Gastrocnemius medialis (tissue), 4 donors: ENCODE measurements at regions not wholly inside any gene's neighbourhood (a gene's known extent, or its start where the extent isn't known, plus 50 kb on each side); places are given as distances from the start of the nearest gene placed in this dataset.

Experiments
- ATAC-seq, 2 donors: fragments of 150-250 bp; one replicate each; pipeline ENCODE4 v1.9.1; 2016
- DNase-seq, 2 donors: peaks; one replicate each; pipeline ENCODE4 v3.0.0-alpha.2; 2019
- H3K27ac ChIP-seq, 4 donors: fragments of 200-600 bp; sonication (generic); 1 replicate in 1 of 4; 2 replicates in 3 of 4; pipeline ENCODE4 v1.5.1; 2016 to 2018; ENCODE audit warnings: mild to moderate bottlenecking in 2 of 4, moderate library complexity in 1 of 4
- H3K27me3 ChIP-seq, 3 donors: fragments of 200-600 bp; sonication (generic) in 2 of 3; 1 replicate in 1 of 3; 2 replicates in 2 of 3; pipeline versions ENCODE4 v1.5.1 to v1.6.0; 2016 to 2019; ENCODE audit warnings: mild to moderate bottlenecking in 1 of 3, moderate library complexity in 1 of 3
- H3K36me3 ChIP-seq, 2 donors: fragments of 200-600 bp; sonication (generic) in 1 of 2; one replicate each; pipeline ENCODE4 v1.5.1; 2017 to 2018
- H3K4me1 ChIP-seq, 2 donors: fragments of 200-600 bp; sonication (generic) in 1 of 2; one replicate each; pipeline ENCODE4 v1.5.1; 2016 to 2017; ENCODE audit warnings: mild to moderate bottlenecking in 2 of 2
- H3K4me3 ChIP-seq, 4 donors: fragments of 200-600 bp; sonication (generic) in 3 of 4; 1 replicate in 1 of 4; 2 replicates in 3 of 4; pipeline ENCODE4 v1.5.1; 2016 to 2019; ENCODE audit warnings: mild to moderate bottlenecking in 2 of 4
- H3K9me3 ChIP-seq, 3 donors: fragments of 200-600 bp; sonication (generic) in 2 of 3; 1 replicate in 1 of 3; 2 replicates in 2 of 3; pipeline ENCODE4 v1.5.1; 2016 to 2019
- CTCF ChIP-seq, 5 experiments: fragments of 450-650 bp in 3 of 5; fragments of 200-600 bp in 2 of 5; sonication (generic) in 2 of 5; IDR thresholded peaks in 4 of 5; conservative IDR thresholded peaks in 1 of 5; 1 replicate in 4 of 5; 2 replicates in 1 of 5; pipeline ENCODE4 v1.5.1; 2016 to 2019; ENCODE audit warnings: antibody characterized with exemption in 5 of 5, mild to moderate bottlenecking in 3 of 5, moderate library complexity in 3 of 5
- POLR2A ChIP-seq, 2 donors: fragments of 450-650 bp; IDR thresholded peaks; one replicate each; pipeline ENCODE4 v1.6.1; 2017; ENCODE audit warnings: antibody characterized with exemption in 2 of 2, mild to moderate bottlenecking in 2 of 2, moderate library complexity in 2 of 2
- in situ Hi-C, 4 donors: fragments of 200-750 bp; cut with MboI; loops; one replicate each; pipeline versions ENCODE4 v1.15.0 to v1.8.0; 2017; ENCODE audit warnings: low sequenced_read_pairs in 4 of 4
- intact Hi-C: fragments of 100-400 bp; cut with DNase I; formaldehyde crosslinking; loops from one replicate; pipeline ENCODE4 v1.15.1; 2023; ENCODE audit warnings: low total_unique reads

GRCh38 chr7:127530148-127530547, 55.2 kb downstream of the GCC1 start:
- TF ChIP-seq CTCF (IDR thresholded peaks at IDR 0.05 in 4 of 5, conservative IDR thresholded peaks at IDR 0.05 in 1 of 5), result no peak
- TF ChIP-seq POLR2A (IDR thresholded peaks at IDR 0.05), result no peak
- peaks cover 0 to under 1% (median 0%) of the 10 kb centered on the region in 3 donors for H3K27me3 ChIP-seq
- H3K4me1 ChIP-seq, result no peaks in the 10 kb centered on the region
- in situ Hi-C loops (no loop called here), intact Hi-C loops (no loop called here)
- ATAC-seq (no peak), DNase-seq (no peak)
- H3K27ac ChIP-seq, result no peak overlapping the region
- H3K4me3 ChIP-seq, result no peak overlapping the region
- H3K36me3 ChIP-seq, result no peaks in the 10 kb centered on the region
- no peaks in the 10 kb centered on the region for H3K9me3 ChIP-seq

GRCh38 chr7:127527561-127527960, 57.8 kb downstream of the GCC1 start:
- no peak overlapping the region for H3K4me3 ChIP-seq
- TF ChIP-seq CTCF (IDR thresholded peaks at IDR 0.05 in 4 of 5, conservative IDR thresholded peaks at IDR 0.05 in 1 of 5), result no peak
- TF ChIP-seq POLR2A (IDR thresholded peaks at IDR 0.05), result no peak
- DNase-seq (no peak), ATAC-seq (no peak)
- H3K4me1 ChIP-seq, result no peaks in the 10 kb centered on the region
- in situ Hi-C loops (no loop called here), intact Hi-C loops (no loop called here)
- H3K27ac ChIP-seq, result no peak overlapping the region
- H3K9me3 ChIP-seq, result no peaks in the 10 kb centered on the region
- H3K27me3 ChIP-seq, result no peaks in the 10 kb centered on the region
- no peaks in the 10 kb centered on the region for H3K36me3 ChIP-seq

- intact Hi-C loops (no loop called here), in situ Hi-C loops (no loop called here)
- no peak for ATAC-seq
- no peak for DNase-seq
- Histone ChIP-seq H3K4me1 (no peaks in the 10 kb centered on the region), H3K27ac (no peak overlapping the region), H3K9me3 (no peaks in the 10 kb centered on the region), H3K27me3 (no peaks in the 10 kb centered on the region), H3K4me3 (no peak overlapping the region), H3K36me3 (no peaks in the 10 kb centered on the region)
- TF ChIP-seq CTCF (IDR thresholded peaks at IDR 0.05 in 4 of 5, conservative IDR thresholded peaks at IDR 0.05 in 1 of 5) (no peak), POLR2A (IDR thresholded peaks at IDR 0.05) (no peak)
Observed at GRCh38 chr7:127525866-127526480, 59.4 kb downstream of the GCC1 start.

GRCh38 chr7:127516320-127516719, 69.1 kb downstream of the GCC1 start:
- TF ChIP-seq POLR2A (IDR thresholded peaks at IDR 0.05) (no peak), CTCF (IDR thresholded peaks at IDR 0.05 in 4 of 5, conservative IDR thresholded peaks at IDR 0.05 in 1 of 5) (no peak)
- no peak overlapping the region for H3K27ac ChIP-seq
- H3K9me3 ChIP-seq, result no peaks in the 10 kb centered on the region
- H3K4me3 ChIP-seq, result no peak overlapping the region
- no peaks in the 10 kb centered on the region for H3K36me3 ChIP-seq
- intact Hi-C loops (loop anchor here (10.0 kb wide), 1 partner anchor 172 kb away; no protein-coding TSS in a partner anchor), in situ Hi-C loops (no loop called here)
- no peaks in the 10 kb centered on the region for H3K27me3 ChIP-seq
- ATAC-seq (no peak), DNase-seq (no peak)
- H3K4me1 ChIP-seq, result no peaks in the 10 kb centered on the region

- intact Hi-C loops (loop anchor here (10.0 kb wide), 1 partner anchor 170 kb away; no protein-coding TSS in a partner anchor), in situ Hi-C loops (no loop called here)
- no peaks in the 10 kb centered on the region for H3K9me3 ChIP-seq
- H3K4me3 ChIP-seq, result no peak overlapping the region
- H3K27me3 ChIP-seq, result peaks cover 0 to 2% (median 0%) of the 10 kb centered on the region in 3 donors
- no peak overlapping the region for H3K27ac ChIP-seq
- no peak for DNase-seq
- ATAC-seq, result no peak
- H3K4me1 ChIP-seq, result no peaks in the 10 kb centered on the region
- no peak for TF ChIP-seq POLR2A (IDR thresholded peaks at IDR 0.05)
- TF ChIP-seq CTCF (IDR thresholded peaks at IDR 0.05 in 4 of 5, conservative IDR thresholded peaks at IDR 0.05 in 1 of 5), result no peak
- H3K36me3 ChIP-seq, result no peaks in the 10 kb centered on the region
Observed at GRCh38 chr7:127514499-127514898, 70.9 kb downstream of the GCC1 start.
